ENCODE measurements at regions not wholly inside any gene's neighbourhood (a gene's known extent, or its start where the extent isn't known, plus 50 kb on each side); places are given as distances from the start of the nearest gene placed in this dataset.

DNA sequence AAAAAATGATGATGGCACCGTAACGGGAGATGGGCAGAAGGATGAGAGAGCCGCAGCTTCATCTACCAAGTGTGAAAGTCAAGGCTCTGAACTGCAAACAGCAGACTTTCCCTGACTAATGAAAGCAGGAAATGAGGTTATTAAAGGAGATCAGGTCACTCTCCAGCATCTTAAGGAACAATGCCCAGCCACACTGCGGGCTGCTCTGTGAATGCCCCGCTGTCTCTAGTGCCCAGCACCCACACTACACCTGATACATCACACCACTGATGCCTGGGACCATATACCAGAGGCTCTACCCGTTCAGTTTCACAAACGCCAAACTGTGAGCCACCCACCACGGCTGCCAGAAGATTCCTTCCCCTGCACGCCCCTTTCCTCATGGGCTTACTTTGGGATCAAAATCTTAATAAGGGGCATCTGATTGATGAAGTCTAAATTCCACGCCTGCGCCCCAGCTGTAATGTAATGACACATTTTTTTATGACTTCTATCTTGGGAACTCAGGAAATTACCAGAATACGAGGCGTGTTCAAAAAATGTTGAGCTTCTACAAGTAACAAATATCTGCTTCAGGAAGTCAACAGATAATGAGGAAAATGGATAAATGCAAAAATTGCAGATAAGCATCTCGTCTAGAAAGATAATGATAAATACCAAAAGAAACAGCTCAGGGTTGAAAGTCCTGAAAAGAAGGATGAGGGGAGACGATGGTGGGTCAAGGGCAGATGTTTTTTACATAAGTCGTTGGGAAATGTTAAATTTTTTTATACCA is 72.0 kb downstream of the MIS18A start:
- ChIA-PET POLR2A (no interaction called here), CTCF (no interaction called here)
- Histone ChIP-seq H3K27ac (ENCODE audit: low read depth, low read length) (no peak overlapping the region), H3K27me3 (ENCODE audit: control insufficient read depth in 2 of 2, insufficient read depth in 2 of 2, low read length in 2 of 2) (no peaks in the 10 kb centered on the region), H3K9me3 (ENCODE audit: control insufficient read depth in 2 of 3, low read length in 3 of 3) (no peaks in the 10 kb centered on the region), H3K36me3 (ENCODE audit: control insufficient read depth in 2 of 3, insufficient read depth in 3 of 3, low read length in 3 of 3) (no peaks in the 10 kb centered on the region), H3K4me3 (ENCODE audit: low read length) (no peak overlapping the region), H3K4me1 (ENCODE audit: control insufficient read depth in 2 of 2, insufficient read depth in 2 of 2, low read length in 2 of 2) (no peaks in the 10 kb centered on the region)
- no peak for ATAC-seq
- Mint-ChIP-seq H3K36me3 (peaks cover 0 to 5% (median 0%) of the 10 kb centered on the region in 5 donors), H3K4me3 (no peak overlapping the region), H3K4me1 (no peaks in the 10 kb centered on the region), H3K9me3 (peaks cover 0 to 16% (median 3%) of the 10 kb centered on the region in 11 donors), H3K27ac (no peak overlapping the region), H3K27me3 (peaks cover 0 to 4% (median 0%) of the 10 kb centered on the region in 5 donors)
- DNase-seq = no peak
- intact Hi-C loops (cut with micrococcal nuclease) = no loop called here

- Mint-ChIP-seq H3K36me3 (peaks cover 0 to 5% (median 0%) of the 10 kb centered on the region in 5 donors), H3K9me3 (peaks cover 0 to 16% (median 3%) of the 10 kb centered on the region in 11 donors), H3K4me3 (no peak overlapping the region), H3K4me1 (no peaks in the 10 kb centered on the region), H3K27me3 (peaks cover 0 to 4% (median 0%) of the 10 kb centered on the region in 5 donors), H3K27ac (no peak overlapping the region)
- Histone ChIP-seq H3K4me1 (ENCODE audit: control insufficient read depth in 2 of 2, insufficient read depth in 2 of 2, low read length in 2 of 2) (no peaks in the 10 kb centered on the region), H3K36me3 (ENCODE audit: control insufficient read depth in 2 of 3, insufficient read depth in 3 of 3, low read length in 3 of 3) (no peaks in the 10 kb centered on the region), H3K4me3 (ENCODE audit: low read length) (no peak overlapping the region), H3K27me3 (ENCODE audit: control insufficient read depth in 2 of 2, insufficient read depth in 2 of 2, low read length in 2 of 2) (no peaks in the 10 kb centered on the region), H3K27ac (ENCODE audit: low read depth, low read length) (no peak overlapping the region), H3K9me3 (ENCODE audit: control insufficient read depth in 2 of 3, low read length in 3 of 3) (no peaks in the 10 kb centered on the region)
- DNase-seq = no peak
- ATAC-seq = no peak
- ChIA-PET CTCF (no interaction called here), POLR2A (no interaction called here)
- intact Hi-C loops (cut with micrococcal nuclease) = no loop called here
Observed at GRCh38 chr21:32203877-32204480, 74.9 kb downstream of the MIS18A start.

DNA sequence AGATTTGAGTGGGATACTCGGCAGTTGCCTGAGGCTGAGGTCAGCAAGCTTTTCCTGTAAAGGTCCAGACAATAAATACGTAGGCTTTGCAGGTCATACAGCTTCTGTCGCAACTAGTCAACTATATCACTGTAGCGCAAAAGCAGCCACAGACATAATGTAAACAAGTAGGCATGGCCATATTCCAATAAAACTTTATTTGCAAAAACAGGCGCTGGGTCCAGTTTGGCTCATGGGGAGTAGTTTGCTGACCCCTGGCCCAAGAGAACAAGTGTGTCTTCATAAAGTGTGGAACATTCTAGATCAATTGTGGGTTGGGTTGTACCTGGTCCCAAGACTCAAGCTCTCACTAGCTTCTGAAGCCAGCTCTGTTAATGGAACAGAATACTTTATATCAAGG is 78.8 kb downstream of the MIS18A start:
- Mint-ChIP-seq H3K9me3 (peaks cover 0 to 9% (median 3%) of the 10 kb centered on the region in 11 donors), H3K27me3 (peaks cover 0 to 4% (median 0%) of the 10 kb centered on the region in 5 donors), H3K4me1 (peaks cover 0 to 1% (median 0%) of the 10 kb centered on the region in 7 donors), H3K4me3 (no peak overlapping the region), H3K27ac (no peak overlapping the region), H3K36me3 (peaks cover 0 to 5% (median 3%) of the 10 kb centered on the region in 5 donors)
- intact Hi-C loops (cut with micrococcal nuclease) = no loop called here
- no peaks in the 10 kb centered on the region for H3K9me3 ChIP-seq (ENCODE audit: control insufficient read depth in 2 of 3, low read length in 3 of 3)
- ATAC-seq (no peak), DNase-seq (no peak)
- no peaks in the 10 kb centered on the region for H3K27me3 ChIP-seq (ENCODE audit: control insufficient read depth in 2 of 2, insufficient read depth in 2 of 2, low read length in 2 of 2)
- H3K27ac ChIP-seq (ENCODE audit: low read depth, low read length) = no peak overlapping the region
- no peak overlapping the region for H3K4me3 ChIP-seq (ENCODE audit: low read length)
- H3K36me3 ChIP-seq (ENCODE audit: control insufficient read depth in 2 of 3, insufficient read depth in 3 of 3, low read length in 3 of 3) = no peaks in the 10 kb centered on the region
- POLR2A ChIA-PET = no interaction called here
- CTCF ChIA-PET = no interaction called here
- H3K4me1 ChIP-seq (ENCODE audit: control insufficient read depth in 2 of 2, insufficient read depth in 2 of 2, low read length in 2 of 2) = no peaks in the 10 kb centered on the region

GRCh38 chr21:32198384-32198783 is 80.5 kb downstream of the MIS18A start:
- CTCF ChIA-PET = no interaction called here
- peaks cover 0 to 4% (median 0%) of the 10 kb centered on the region in 5 donors for H3K36me3 Mint-ChIP-seq

DNA sequence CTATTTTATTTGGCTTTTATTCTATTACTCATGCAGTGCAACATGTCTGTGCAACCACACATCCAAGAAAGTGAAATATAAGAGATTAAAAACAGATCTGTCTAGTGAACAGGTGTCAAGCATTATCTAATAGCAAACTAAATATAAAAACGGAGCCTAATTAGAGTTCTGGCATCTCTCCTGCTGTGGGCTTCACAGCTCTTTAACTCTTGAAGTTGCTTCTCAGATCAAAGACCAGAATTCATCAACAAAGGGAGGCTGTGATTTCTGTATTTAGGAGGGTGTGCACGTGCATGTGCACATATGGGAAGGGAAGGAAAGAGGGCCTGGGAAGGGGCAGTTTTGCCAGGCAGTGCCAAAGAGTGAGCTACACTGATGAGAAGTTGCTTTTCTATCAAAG is 81.0 kb downstream of the MIS18A start:
- no peak overlapping the region for H3K4me3 Mint-ChIP-seq
- Histone ChIP-seq H3K9me3 (ENCODE audit: control insufficient read depth in 2 of 3, low read length in 3 of 3) (no peaks in the 10 kb centered on the region), H3K4me1 (ENCODE audit: control insufficient read depth in 2 of 2, insufficient read depth in 2 of 2, low read length in 2 of 2) (no peaks in the 10 kb centered on the region), H3K4me3 (ENCODE audit: low read length) (no peak overlapping the region), H3K27ac (ENCODE audit: low read depth, low read length) (no peak overlapping the region), H3K36me3 (ENCODE audit: control insufficient read depth in 2 of 3, insufficient read depth in 3 of 3, low read length in 3 of 3) (no peaks in the 10 kb centered on the region), H3K27me3 (ENCODE audit: control insufficient read depth in 2 of 2, insufficient read depth in 2 of 2, low read length in 2 of 2) (no peaks in the 10 kb centered on the region)
- ChIA-PET CTCF (no interaction called here), POLR2A (no interaction called here)
- DNase-seq = no peak
- intact Hi-C loops (cut with micrococcal nuclease) = no loop called here
- peaks cover 0 to 2% (median 0%) of the 10 kb centered on the region in 11 donors for H3K9me3 Mint-ChIP-seq
- no peak overlapping the region for H3K27ac Mint-ChIP-seq
- peaks cover 0 to 2% (median 0%) of the 10 kb centered on the region in 5 donors for H3K27me3 Mint-ChIP-seq
- H3K36me3 Mint-ChIP-seq = peaks cover 0 to 4% (median 0%) of the 10 kb centered on the region in 5 donors
- no peak for ATAC-seq
- H3K4me1 Mint-ChIP-seq = peaks cover 0 to 1% (median 0%) of the 10 kb centered on the region in 7 donors

More at GRCh38 chr21:32198384-32198783, 80.5 kb downstream of the MIS18A start:
- Mint-ChIP-seq H3K4me1 (peaks cover 0 to 1% (median 0%) of the 10 kb centered on the region in 7 donors), H3K4me3 (no peak overlapping the region), H3K27me3 (peaks cover 0 to 4% (median 0%) of the 10 kb centered on the region in 5 donors), H3K9me3 (peaks cover 0 to 3% (median 0%) of the 10 kb centered on the region in 11 donors), H3K27ac (no peak overlapping the region)
- POLR2A ChIA-PET = no interaction called here
- no peak overlapping the region for H3K27ac ChIP-seq (ENCODE audit: low read depth, low read length)
- DNase-seq (no peak), ATAC-seq (no peak)
- H3K4me3 ChIP-seq (ENCODE audit: low read length) = no peak overlapping the region
- H3K36me3 ChIP-seq (ENCODE audit: control insufficient read depth in 2 of 3, insufficient read depth in 3 of 3, low read length in 3 of 3) = no peaks in the 10 kb centered on the region
- no peaks in the 10 kb centered on the region for H3K9me3 ChIP-seq (ENCODE audit: control insufficient read depth in 2 of 3, low read length in 3 of 3)
- intact Hi-C loops (cut with micrococcal nuclease) = no loop called here
- H3K27me3 ChIP-seq (ENCODE audit: control insufficient read depth in 2 of 2, insufficient read depth in 2 of 2, low read length in 2 of 2) = no peaks in the 10 kb centered on the region
- no peaks in the 10 kb centered on the region for H3K4me1 ChIP-seq (ENCODE audit: control insufficient read depth in 2 of 2, insufficient read depth in 2 of 2, low read length in 2 of 2)

GRCh38 chr21:32196001-32196400 is 82.8 kb downstream of the MIS18A start:
- Mint-ChIP-seq H3K4me1 (peaks cover 0 to 1% (median 0%) of the 10 kb centered on the region in 7 donors), H3K9me3 (peaks cover 0 to 2% (median 0%) of the 10 kb centered on the region in 11 donors), H3K27ac (no peak overlapping the region), H3K36me3 (peaks cover 0 to 4% (median 0%) of the 10 kb centered on the region in 5 donors), H3K27me3 (peaks cover 0 to 14% (median 5%) of the 10 kb centered on the region in 5 donors), H3K4me3 (no peak overlapping the region)
- ChIA-PET CTCF (no interaction called here), POLR2A (no interaction called here)
- H3K27ac ChIP-seq (ENCODE audit: low read depth, low read length) = no peak overlapping the region
- intact Hi-C loops (cut with micrococcal nuclease) = no loop called here
- H3K4me1 ChIP-seq (ENCODE audit: control insufficient read depth in 2 of 2, insufficient read depth in 2 of 2, low read length in 2 of 2) = no peaks in the 10 kb centered on the region
- H3K4me3 ChIP-seq (ENCODE audit: low read length) = no peak overlapping the region
- H3K36me3 ChIP-seq (ENCODE audit: control insufficient read depth in 2 of 3, insufficient read depth in 3 of 3, low read length in 3 of 3) = no peaks in the 10 kb centered on the region
- no peaks in the 10 kb centered on the region for H3K27me3 ChIP-seq (ENCODE audit: control insufficient read depth in 2 of 2, insufficient read depth in 2 of 2, low read length in 2 of 2)
- no peaks in the 10 kb centered on the region for H3K9me3 ChIP-seq (ENCODE audit: control insufficient read depth in 2 of 3, low read length in 3 of 3)
- DNase-seq (no peak), ATAC-seq (no peak)

GRCh38 chr21:32193098-32193465 is 85.8 kb downstream of the MIS18A start:
- H3K36me3 ChIP-seq (ENCODE audit: control insufficient read depth in 2 of 3, insufficient read depth in 3 of 3, low read length in 3 of 3) = no peaks in the 10 kb centered on the region
- H3K4me3 ChIP-seq (ENCODE audit: low read length) = no peak overlapping the region
- H3K36me3 Mint-ChIP-seq = peaks cover 0 to 4% (median 0%) of the 10 kb centered on the region in 5 donors
- ChIA-PET POLR2A (no interaction called here), CTCF (no interaction called here)
- H3K27me3 Mint-ChIP-seq = peaks cover 0 to 21% (median 14%) of the 10 kb centered on the region in 5 donors
- H3K4me1 ChIP-seq (ENCODE audit: control insufficient read depth in 2 of 2, insufficient read depth in 2 of 2, low read length in 2 of 2) = no peaks in the 10 kb centered on the region
- no peak overlapping the region for H3K4me3 Mint-ChIP-seq
- DNase-seq (no peak), ATAC-seq (no peak)
- no peaks in the 10 kb centered on the region for H3K9me3 ChIP-seq (ENCODE audit: control insufficient read depth in 2 of 3, low read length in 3 of 3)
- H3K4me1 Mint-ChIP-seq = peaks cover 0 to 1% (median 0%) of the 10 kb centered on the region in 7 donors
- no peaks in the 10 kb centered on the region for H3K9me3 Mint-ChIP-seq
- intact Hi-C loops (cut with micrococcal nuclease) = no loop called here
- no peaks in the 10 kb centered on the region for H3K27me3 ChIP-seq (ENCODE audit: control insufficient read depth in 2 of 2, insufficient read depth in 2 of 2, low read length in 2 of 2)
- no peak overlapping the region for H3K27ac Mint-ChIP-seq
- H3K27ac ChIP-seq (ENCODE audit: low read depth, low read length) = no peak overlapping the region
